Esophagus muscularis mucosa (tissue), 3 donors: ENCODE measurements at regions not wholly inside any gene's neighbourhood (a gene's known extent, or its start where the extent isn't known, plus 50 kb on each side); places are given as distances from the start of the nearest gene placed in this dataset.

ENCODE experiments used
- CTCF ChIP-seq, 3 experiments: fragments of 200-600 bp in 2 of 3; fragments of 450-650 bp in 1 of 3; sonication (generic) in 2 of 3; IDR thresholded peaks; one replicate each; pipeline ENCODE4 v1.5.1; 2017 to 2019; ENCODE audit warnings: antibody characterized with exemption in 3 of 3, mild to moderate bottlenecking in 2 of 3, moderate library complexity in 1 of 3
- POLR2AphosphoS5 ChIP-seq, 2 donors: sonication (generic); formaldehyde crosslinking; IDR thresholded peaks; one replicate each; pipeline ENCODE4 v1.6.1; 2017; ENCODE audit warnings: antibody characterized with exemption in 2 of 2

- TF ChIP-seq CTCF (IDR thresholded peaks at IDR 0.05) = no peak
- TF ChIP-seq POLR2AphosphoS5 (IDR thresholded peaks at IDR 0.05) = no peak
Measured at GRCh38 chr4:140208921-140209320, 54.9 kb upstream of the MAML3 start.
